GM12878 (cell line): ENCODE measurements at regions not wholly inside any gene's neighbourhood (a gene's known extent, or its start where the extent isn't known, plus 50 kb on each side); places are given as distances from the start of the nearest gene placed in this dataset.

Source experiments
- BCL3 ChIP-seq: IDR thresholded peaks from 2 replicates; pipeline ENCODE4 v1.6.1; 2011; ENCODE audit warnings: borderline replicate concordance, low read depth, mild to moderate bottlenecking, moderate library complexity, low read length; ENCODE audit not compliant: insufficient read depth, poor library complexity, severe bottlenecking
- BHLHE40 ChIP-seq, 2 experiments: fragments of 450-650 bp in 1 of 2; IDR thresholded peaks; 2 replicates each; pipeline ENCODE4 v1.6.1; 2011 to 2017; ENCODE audit warnings: low read depth in 2 of 2, borderline replicate concordance in 1 of 2, improper control_type of control experiment in 1 of 2, low read length in 1 of 2, mild to moderate bottlenecking in 1 of 2
- CHD2 ChIP-seq: IDR thresholded peaks from 2 replicates; pipeline ENCODE4 v1.6.1; 2011; ENCODE audit warnings: low read depth, low read length, improper control_type of control experiment, borderline replicate concordance
- CREB1 ChIP-seq: IDR thresholded peaks from 2 replicates; pipeline ENCODE4 v1.6.1; 2012; ENCODE audit warnings: low read depth, mild to moderate bottlenecking, inconsistent platforms
- DPF2 ChIP-seq: fragments of 450-650 bp; IDR thresholded peaks from 2 replicates; pipeline ENCODE4 v1.6.1; 2017; ENCODE audit warnings: mild to moderate bottlenecking
- EED ChIP-seq: sonication (generic); IDR thresholded peaks from 2 replicates; pipeline ENCODE4 v1.6.1; 2016; ENCODE audit warnings: antibody characterized with exemption, low read depth
- FOS ChIP-seq: IDR thresholded peaks from 3 replicates; pipeline ENCODE4 v1.6.1; 2011; ENCODE audit warnings: borderline replicate concordance; ENCODE audit not compliant: insufficient read length; ENCODE audit errors: extremely low read depth
- FOXM1 ChIP-seq: IDR thresholded peaks from 2 replicates; pipeline ENCODE4 v1.6.1; 2012; ENCODE audit warnings: low read depth, mild to moderate bottlenecking, inconsistent platforms, low read length, moderate library complexity
- HCFC1 ChIP-seq: fragments of 150-350 bp; IDR thresholded peaks from 2 replicates; pipeline ENCODE4 v1.6.1; 2014; ENCODE audit warnings: low read length
- JUND ChIP-seq: IDR thresholded peaks from 2 replicates; pipeline ENCODE4 v1.6.1; 2012; ENCODE audit warnings: low read depth, mild to moderate bottlenecking, low read length, improper control_type of control experiment, moderate library complexity
- MLLT1 ChIP-seq: fragments of 450-650 bp; IDR thresholded peaks from 2 replicates; pipeline ENCODE4 v1.6.1; 2016; ENCODE audit warnings: mild to moderate bottlenecking
- SREBF2 ChIP-seq: IDR thresholded peaks from 2 replicates; pipeline ENCODE4 v1.6.1; 2012; ENCODE audit warnings: mild to moderate bottlenecking, low read length
- SUPT20H ChIP-seq: IDR thresholded peaks from 2 replicates; pipeline ENCODE4 v1.6.1; 2011; ENCODE audit warnings: low read depth, mild to moderate bottlenecking, low read length, moderate library complexity, borderline replicate concordance; ENCODE audit not compliant: control insufficient read depth
- TAF1 ChIP-seq: IDR thresholded peaks from 2 replicates; pipeline ENCODE4 v1.6.1; 2011; ENCODE audit warnings: mild to moderate bottlenecking, low read depth, low read length, borderline replicate concordance
- USF2 ChIP-seq: IDR thresholded peaks from 2 replicates; pipeline ENCODE4 v1.6.1; 2011; ENCODE audit warnings: low read depth, low read length, improper control_type of control experiment, borderline replicate concordance
- WRNIP1 ChIP-seq: IDR thresholded peaks from 2 replicates; pipeline ENCODE4 v1.6.1; 2011; ENCODE audit warnings: low read depth, low read length, improper control_type of control experiment, borderline replicate concordance
- ZBTB33 ChIP-seq: fragments of 450-650 bp; IDR thresholded peaks from 2 replicates; pipeline ENCODE4 v1.6.1; 2017; ENCODE audit warnings: mild to moderate bottlenecking
- ZNF24 ChIP-seq: fragments of 450-650 bp; IDR thresholded peaks from 2 replicates; pipeline ENCODE4 v1.6.1; 2017; ENCODE audit warnings: antibody characterized with exemption, mild to moderate bottlenecking
- ZNF592 ChIP-seq: fragments of 450-650 bp; IDR thresholded peaks from 2 replicates; pipeline ENCODE4 v1.6.1; 2017; ENCODE audit warnings: mild to moderate bottlenecking, moderate library complexity
- TF ChIP-seq, protein P1 (sequence below): fragments of 450-650 bp; IDR thresholded peaks from 2 replicates; pipeline ENCODE4 v1.6.1; 2017; ENCODE audit warnings: borderline replicate concordance

DNA sequence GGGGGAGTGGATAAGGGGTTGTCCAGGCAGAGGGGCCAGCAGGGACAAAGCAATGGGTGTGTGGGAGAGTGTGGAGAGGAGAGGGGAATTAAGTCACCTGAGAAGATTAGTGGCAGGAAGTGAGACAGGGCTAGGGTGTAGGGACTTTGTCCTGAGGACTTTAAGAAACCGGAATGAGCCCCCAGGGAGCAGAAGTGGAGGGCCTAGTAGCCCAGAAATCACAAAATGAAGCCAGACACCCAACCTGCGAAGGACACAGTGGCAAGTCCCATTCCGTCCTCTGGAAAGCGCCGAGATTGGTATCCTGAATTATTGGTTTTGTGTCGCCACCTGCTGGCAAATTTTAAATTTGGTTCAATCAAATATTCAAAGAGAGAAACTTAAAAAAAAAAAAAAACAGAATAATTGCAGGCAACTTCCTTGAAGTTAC, 78.0 kb upstream of the SLC25A36 start (continued):
- TF ChIP-seq, protein P1, sequence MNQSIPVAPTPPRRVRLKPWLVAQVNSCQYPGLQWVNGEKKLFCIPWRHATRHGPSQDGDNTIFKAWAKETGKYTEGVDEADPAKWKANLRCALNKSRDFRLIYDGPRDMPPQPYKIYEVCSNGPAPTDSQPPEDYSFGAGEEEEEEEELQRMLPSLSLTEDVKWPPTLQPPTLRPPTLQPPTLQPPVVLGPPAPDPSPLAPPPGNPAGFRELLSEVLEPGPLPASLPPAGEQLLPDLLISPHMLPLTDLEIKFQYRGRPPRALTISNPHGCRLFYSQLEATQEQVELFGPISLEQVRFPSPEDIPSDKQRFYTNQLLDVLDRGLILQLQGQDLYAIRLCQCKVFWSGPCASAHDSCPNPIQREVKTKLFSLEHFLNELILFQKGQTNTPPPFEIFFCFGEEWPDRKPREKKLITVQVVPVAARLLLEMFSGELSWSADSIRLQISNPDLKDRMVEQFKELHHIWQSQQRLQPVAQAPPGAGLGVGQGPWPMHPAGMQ: no peak
- TF ChIP-seq TAF1 (no peak), JUND (no peak), BHLHE40 (IDR thresholded peaks at IDR 0.05; ENCODE audit: borderline replicate concordance in 1 of 2, low read depth in 2 of 2, low read length in 1 of 2) (0 out of 4 replicates have a peak, but pooled peaks of 1 of the 2 experiments have one; percentile 17), ZNF24 (no peak), USF2 (no peak), CREB1 (no peak), WRNIP1 (no peak), SUPT20H (no peak), DPF2 (no peak), CHD2 (no peak), FOS (no peak), SREBF2 (no peak), ZBTB33 (no peak), ZNF592 (no peak), HCFC1 (no peak), BCL3 (no peak), MLLT1 (no peak), FOXM1 (no peak), EED (no peak)
